HT-29 (cell line): ENCODE measurements at regions not wholly inside any gene's neighbourhood (a gene's known extent, or its start where the extent isn't known, plus 50 kb on each side); places are given as distances from the start of the nearest gene placed in this dataset.
A peak's percentile ranks its signal among the peaks of the same experiment; 100 is the strongest.

Experiments used
- DNase-seq: peaks from one replicate; pipeline ENCODE4 v3.0.0-alpha.2; 2015; ENCODE audit warnings: low spot score

GRCh38 chr3:41097896-41098496 is 101.3 kb upstream of the CTNNB1 start:
- DNase-seq, result no peak

DNA sequence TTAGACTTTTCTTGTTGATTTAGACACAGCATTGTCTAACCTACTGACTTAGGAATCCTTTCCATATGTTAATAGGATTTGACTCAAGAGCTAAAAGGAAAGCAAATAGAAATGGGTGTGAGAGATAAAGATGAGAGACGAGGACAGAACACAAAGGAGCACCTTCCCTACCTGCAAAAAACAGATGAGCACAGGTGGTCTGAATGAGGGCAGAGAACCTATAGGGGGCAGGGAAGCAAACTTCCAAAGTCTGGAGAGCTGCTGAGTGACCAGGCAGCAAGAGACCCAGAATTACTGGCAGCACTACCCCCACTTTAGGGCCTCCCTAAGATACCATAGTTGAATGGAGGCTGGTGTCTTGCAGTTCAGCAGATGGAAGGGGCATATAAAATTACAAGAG is 98.1 kb upstream of the CTNNB1 start:
- DNase-seq, result no peak

DNA sequence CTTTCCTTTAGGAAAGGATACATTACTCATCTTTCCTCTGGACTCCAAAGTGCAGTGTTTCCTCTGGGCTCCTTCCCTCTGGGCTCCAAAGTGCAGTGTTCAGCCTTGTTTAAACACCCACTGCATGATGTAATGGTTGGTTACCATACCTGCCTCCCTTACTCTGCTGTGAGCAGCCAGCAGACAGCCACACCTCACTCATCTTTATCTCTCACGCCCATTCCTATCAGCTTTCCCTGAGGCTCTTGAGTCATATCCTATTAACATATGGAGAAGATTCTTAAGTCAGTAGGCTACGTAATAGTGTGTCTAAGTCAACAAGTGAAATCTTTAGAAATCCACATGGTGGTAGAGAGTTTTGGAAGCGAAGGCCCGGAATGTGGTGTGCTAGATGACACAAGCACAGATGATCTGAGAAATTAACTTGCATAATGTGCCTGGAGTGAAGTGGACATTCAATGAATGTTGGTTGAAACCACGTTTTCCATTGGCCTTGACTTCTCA is 97.2 kb upstream of the CTNNB1 start:
- DNase-seq, result no peak

DNA sequence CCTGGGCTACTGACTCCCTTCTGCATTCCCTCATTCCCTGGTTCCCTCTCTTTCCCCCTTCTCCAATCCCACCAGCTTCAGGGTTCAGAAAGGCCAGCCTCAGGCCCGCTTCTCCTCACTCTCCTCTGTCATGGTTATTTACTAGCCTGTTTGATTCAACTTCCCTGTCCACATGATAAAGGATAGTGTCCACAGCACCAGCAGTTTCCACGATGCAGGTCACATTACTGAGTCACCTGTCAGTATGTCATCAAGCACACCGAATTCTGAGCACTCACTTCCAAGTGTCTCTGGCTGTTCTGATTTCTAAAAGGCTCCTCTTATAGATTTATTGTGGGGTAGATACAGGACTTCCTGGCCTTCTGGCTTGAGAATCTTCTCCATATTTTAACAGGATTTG is 96.6 kb upstream of the CTNNB1 start:
- DNase-seq, result no peak

DNA sequence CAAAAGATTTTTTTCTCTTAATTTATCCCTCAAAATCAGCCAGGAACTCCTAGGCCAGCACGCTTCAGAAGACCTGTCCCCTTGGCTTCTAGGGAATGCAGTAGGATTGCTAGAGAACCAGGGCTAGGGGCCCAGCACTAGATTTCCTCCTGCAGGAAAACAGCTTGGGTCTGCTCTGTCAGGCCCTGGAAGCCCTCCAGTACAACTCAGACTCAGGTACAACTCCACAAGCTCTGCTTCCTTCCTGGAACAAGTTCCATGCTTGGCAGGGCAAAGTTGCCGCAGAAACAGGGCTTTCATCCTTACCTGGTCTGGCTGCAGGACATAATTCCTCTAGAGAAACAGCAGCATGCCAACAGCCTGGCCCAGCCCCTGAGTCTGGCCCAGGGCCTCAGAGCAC is 96.1 kb upstream of the CTNNB1 start:
- DNase-seq, result no peak

DNA sequence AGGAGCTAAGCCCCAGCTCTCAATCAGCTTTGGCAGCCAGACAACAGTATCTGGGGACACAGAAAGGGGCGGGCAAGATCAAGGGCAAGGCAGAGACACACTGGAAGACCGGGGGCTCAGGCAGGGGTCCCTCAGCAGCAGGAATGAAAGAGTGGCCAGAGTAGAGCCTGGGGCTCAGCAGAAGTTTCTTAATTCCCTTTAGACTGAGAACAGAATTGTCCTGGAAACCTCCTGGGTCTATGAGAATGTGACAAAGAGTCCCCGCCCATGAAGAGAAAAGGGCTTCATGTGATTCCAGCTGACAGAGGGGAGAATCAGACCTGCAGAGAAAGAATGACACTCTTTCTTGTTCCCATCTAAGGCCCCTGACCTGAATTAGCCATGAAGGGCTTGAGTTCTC is 95.2 kb upstream of the CTNNB1 start:
- DNase-seq, result no peak

DNA sequence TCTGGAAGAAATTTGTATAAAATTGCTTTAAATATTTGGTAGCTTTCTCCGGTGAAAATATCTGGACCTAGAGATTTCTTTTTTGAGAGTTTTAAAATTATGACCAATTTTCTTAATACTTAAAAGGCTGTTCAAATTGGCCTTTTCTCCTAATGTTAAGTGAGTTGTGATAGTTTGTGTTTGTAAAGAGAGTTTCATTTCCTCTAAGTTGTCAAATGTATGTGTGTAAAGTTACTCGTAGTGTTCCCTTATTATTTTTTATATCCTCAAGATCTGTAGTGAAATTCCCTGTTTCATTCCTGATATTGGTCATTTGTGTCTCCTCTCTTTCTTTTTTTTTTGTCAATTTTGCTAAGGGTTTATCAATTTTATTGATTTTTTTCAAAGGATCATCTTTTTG is 92.6 kb upstream of the CTNNB1 start:
- no peak for DNase-seq

DNA sequence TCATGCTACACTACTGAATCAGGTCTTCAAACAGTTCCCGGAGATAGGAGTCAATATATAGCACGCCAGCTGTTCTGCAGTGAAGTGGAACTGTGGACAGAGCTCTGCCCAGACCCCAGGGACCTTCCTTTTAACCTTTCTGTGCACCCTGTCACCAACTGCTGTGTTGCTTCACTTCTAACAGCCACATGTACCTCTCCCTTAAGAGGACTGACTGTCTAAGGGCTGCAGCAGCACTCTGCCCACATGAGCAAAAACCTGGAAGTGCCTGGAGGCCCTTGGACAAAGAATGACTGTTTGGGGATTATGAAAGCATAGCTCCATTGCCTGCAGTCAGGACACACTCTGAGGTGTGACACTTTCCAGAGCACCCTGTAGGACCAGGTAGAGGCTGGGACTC is 88.3 kb upstream of the CTNNB1 start:
- DNase-seq, result no peak

GRCh38 chr3:41112466-41112865 is 86.8 kb upstream of the CTNNB1 start:
- DNase-seq, result no peak

DNA sequence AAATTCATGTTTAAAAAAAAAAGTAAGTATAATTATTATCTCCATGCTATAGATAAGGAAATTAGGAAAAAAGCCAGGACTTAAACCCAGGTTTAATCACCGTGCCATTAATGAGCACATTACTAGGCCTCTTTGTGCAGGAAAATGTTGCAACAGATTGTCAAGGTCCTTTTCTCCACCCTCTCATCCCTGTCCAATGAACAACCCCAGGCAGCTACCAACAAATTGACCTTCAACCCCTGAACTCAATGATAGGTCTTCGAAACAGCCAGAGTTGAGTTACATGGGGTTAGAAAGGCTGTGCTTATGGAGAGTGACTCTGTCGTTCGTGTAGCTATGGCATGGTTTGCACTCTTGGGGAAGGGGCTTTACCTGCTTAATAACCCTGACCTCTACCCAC is 84.2 kb upstream of the CTNNB1 start:
- no peak for DNase-seq

DNA sequence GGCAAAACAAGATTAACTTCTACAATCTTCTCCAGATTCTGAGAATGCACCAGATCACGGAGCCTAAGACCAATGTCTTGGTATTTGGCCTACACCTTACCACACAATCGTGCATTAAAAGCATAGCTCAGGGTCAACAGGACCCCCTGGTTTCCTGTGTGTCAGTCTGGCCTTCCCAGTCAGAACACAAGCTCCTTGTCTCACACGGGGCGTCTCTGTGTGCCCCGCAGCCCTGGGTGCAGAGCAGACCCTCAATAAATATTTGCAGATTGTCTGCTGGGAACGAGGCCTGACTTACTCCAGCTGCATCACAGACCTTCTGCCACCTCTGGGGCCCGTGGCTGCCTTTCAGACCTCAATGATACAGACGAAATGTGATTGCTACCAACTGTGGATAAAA is 82.5 kb upstream of the CTNNB1 start:
- DNase-seq, result no peak

DNA sequence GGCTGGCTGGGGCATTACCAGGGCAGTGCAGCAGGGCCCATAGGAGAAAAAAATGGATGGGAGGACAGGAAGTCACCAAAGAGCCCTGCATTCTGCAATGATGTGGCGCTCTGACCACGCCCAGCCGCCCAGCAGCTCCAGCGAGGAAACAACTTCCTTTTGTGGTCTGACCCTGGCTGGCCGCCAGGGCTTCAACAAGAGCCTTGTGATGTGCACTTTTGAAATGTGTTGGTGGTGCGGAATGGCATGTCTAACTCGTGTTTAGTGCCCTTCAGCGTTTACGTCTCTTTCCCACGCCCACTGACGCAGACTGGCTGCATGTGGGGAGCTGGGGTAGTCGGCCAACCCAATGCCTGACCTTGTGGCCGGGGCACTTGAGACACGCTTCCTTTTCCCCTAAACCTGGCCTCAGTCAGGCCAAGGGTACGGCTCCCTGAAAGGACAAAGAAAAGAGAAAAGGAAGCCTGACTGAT is 81.9 kb upstream of the CTNNB1 start:
- DNase-seq, result peak; percentile 84

GRCh38 chr3:41118461-41119390 is 80.6 kb upstream of the CTNNB1 start:
- peak; percentile 14 for DNase-seq

- no peak for DNase-seq
These were observed 78.8 kb upstream of the CTNNB1 start for GRCh38 chr3:41120460-41120859.

GRCh38 chr3:41125258-41125657 is 74.0 kb upstream of the CTNNB1 start:
- DNase-seq, result no peak

DNA sequence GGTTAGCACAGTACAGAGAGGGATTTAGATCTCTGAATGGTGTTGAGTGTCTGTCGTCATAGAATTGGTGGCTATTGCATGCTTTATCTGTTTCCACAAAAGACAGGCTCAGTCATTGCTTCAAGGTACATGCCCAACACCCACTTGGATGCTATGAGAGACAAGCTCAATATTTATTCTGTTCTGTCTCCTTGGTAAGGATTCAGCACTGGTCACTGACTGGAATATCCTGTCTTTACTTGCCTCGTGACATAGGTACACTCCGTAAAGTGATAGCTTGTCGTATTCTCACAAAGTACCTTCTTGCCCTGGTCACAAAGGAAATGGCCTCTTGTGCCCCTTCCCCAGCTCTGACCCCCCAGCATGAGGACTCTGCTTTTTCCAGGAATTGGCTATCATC is 72.8 kb upstream of the CTNNB1 start:
- DNase-seq, result no peak

GRCh38 chr3:41126961-41127360 is 72.3 kb upstream of the CTNNB1 start:
- DNase-seq, result no peak

GRCh38 chr3:41127414-41127813 is 71.9 kb upstream of the CTNNB1 start:
- DNase-seq, result no peak

GRCh38 chr3:41129731-41130130 is 69.6 kb upstream of the CTNNB1 start:
- DNase-seq, result no peak

- no peak for DNase-seq
These were observed 68.1 kb upstream of the CTNNB1 start for GRCh38 chr3:41131224-41131623.

GRCh38 chr3:41137686-41138111 is 61.6 kb upstream of the CTNNB1 start:
- DNase-seq, result no peak

- no peak for DNase-seq
These were observed 61.2 kb upstream of the CTNNB1 start for GRCh38 chr3:41138146-41138545.

DNA sequence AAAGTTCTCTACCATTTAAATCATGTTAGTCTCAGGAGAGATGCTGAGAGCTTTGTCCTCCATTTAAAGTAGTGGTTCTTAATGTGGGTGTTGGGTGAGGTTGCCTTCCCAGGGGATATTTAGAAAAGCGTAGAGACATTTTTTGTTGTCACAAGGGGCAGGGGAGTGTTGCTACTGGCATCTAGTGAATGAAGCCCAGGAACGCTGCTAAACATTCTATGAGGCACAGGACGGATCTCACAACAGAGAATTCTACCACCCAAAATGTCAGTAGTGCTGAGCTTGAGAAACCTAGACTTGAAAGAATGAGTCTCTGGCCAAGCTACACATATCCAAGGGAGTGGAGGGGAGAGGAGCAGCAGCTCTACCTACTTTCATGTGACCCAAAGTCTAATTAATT is 60.7 kb upstream of the CTNNB1 start:
- DNase-seq, result no peak
